ENCODE measurements at regions not wholly inside any gene's neighbourhood (a gene's known extent, or its start where the extent isn't known, plus 50 kb on each side); places are given as distances from the start of the nearest gene placed in this dataset.

GRCh38 chr16:77556201-77556873 is 121.5 kb upstream of the ADAMTS18 start:
- TF ChIP-seq CTCF (IDR thresholded peaks at IDR 0.05; ENCODE audit: extremely low read depth, low read depth, low read length): no peak
- Histone ChIP-seq H3K9me3 (ENCODE audit: low read depth, low read length) (no peaks in the 10 kb centered on the region), H3K27me3 (ENCODE audit: insufficient read depth, low read length) (no peaks in the 10 kb centered on the region), H3K4me3 (ENCODE audit: insufficient read depth, low read length) (no peak overlapping the region), H3K79me2 (ENCODE audit: insufficient read depth, low read length) (no peaks in the 10 kb centered on the region), H3K36me3 (ENCODE audit: insufficient read depth, low read length) (no peaks in the 10 kb centered on the region), H3K27ac (ENCODE audit: low read depth, low read length) (no peak overlapping the region), H3K4me1 (ENCODE audit: insufficient read depth, low read length) (peaks cover 2% of the 10 kb centered on the region), H4K20me1 (ENCODE audit: insufficient read depth, low read length) (no peaks in the 10 kb centered on the region), H2AFZ (ENCODE audit: low read length) (no peak overlapping the region), H3K4me2 (ENCODE audit: insufficient read depth, low read length) (no peak overlapping the region)
- DNase-seq (ENCODE audit: insufficient read length, low spot score, missing footprints): peak; percentile 27

GRCh38 chr16:77557385-77557784 is 122.6 kb upstream of the ADAMTS18 start:
- no peaks in the 10 kb centered on the region for H3K9me3 ChIP-seq (ENCODE audit: low read depth, low read length)
- no peak overlapping the region for H3K4me2 ChIP-seq (ENCODE audit: insufficient read depth, low read length)
- no peaks in the 10 kb centered on the region for H3K36me3 ChIP-seq (ENCODE audit: insufficient read depth, low read length)
- no peaks in the 10 kb centered on the region for H3K4me1 ChIP-seq (ENCODE audit: insufficient read depth, low read length)
- no peaks in the 10 kb centered on the region for H3K27me3 ChIP-seq (ENCODE audit: insufficient read depth, low read length)
- DNase-seq (ENCODE audit: insufficient read length, low spot score, missing footprints): no peak
- TF ChIP-seq CTCF (IDR thresholded peaks at IDR 0.05; ENCODE audit: extremely low read depth, low read depth, low read length): no peak
- H3K27ac ChIP-seq (ENCODE audit: low read depth, low read length): no peak overlapping the region
- no peak overlapping the region for H2AFZ ChIP-seq (ENCODE audit: low read length)
- H4K20me1 ChIP-seq (ENCODE audit: insufficient read depth, low read length): no peaks in the 10 kb centered on the region
- no peaks in the 10 kb centered on the region for H3K79me2 ChIP-seq (ENCODE audit: insufficient read depth, low read length)
- no peak overlapping the region for H3K4me3 ChIP-seq (ENCODE audit: insufficient read depth, low read length)

- H3K27me3 ChIP-seq (ENCODE audit: insufficient read depth, low read length): no peaks in the 10 kb centered on the region
- H3K4me3 ChIP-seq (ENCODE audit: insufficient read depth, low read length): no peak overlapping the region
- no peaks in the 10 kb centered on the region for H3K4me1 ChIP-seq (ENCODE audit: insufficient read depth, low read length)
- no peaks in the 10 kb centered on the region for H3K9me3 ChIP-seq (ENCODE audit: low read depth, low read length)
- TF ChIP-seq CTCF (IDR thresholded peaks at IDR 0.05; ENCODE audit: extremely low read depth, low read depth, low read length): no peak
- H3K27ac ChIP-seq (ENCODE audit: low read depth, low read length): no peak overlapping the region
- H3K79me2 ChIP-seq (ENCODE audit: insufficient read depth, low read length): no peaks in the 10 kb centered on the region
- no peaks in the 10 kb centered on the region for H3K36me3 ChIP-seq (ENCODE audit: insufficient read depth, low read length)
- no peaks in the 10 kb centered on the region for H4K20me1 ChIP-seq (ENCODE audit: insufficient read depth, low read length)
- no peak overlapping the region for H3K4me2 ChIP-seq (ENCODE audit: insufficient read depth, low read length)
- DNase-seq (ENCODE audit: insufficient read length, low spot score, missing footprints): no peak
- H2AFZ ChIP-seq (ENCODE audit: low read length): no peak overlapping the region
Observed at GRCh38 chr16:77558786-77559185, 124.0 kb upstream of the ADAMTS18 start.

- H3K27ac ChIP-seq (ENCODE audit: low read depth, low read length): no peak overlapping the region
- H4K20me1 ChIP-seq (ENCODE audit: insufficient read depth, low read length): no peaks in the 10 kb centered on the region
- peaks cover 5% of the 10 kb centered on the region for H3K4me1 ChIP-seq (ENCODE audit: insufficient read depth, low read length)
- H3K4me3 ChIP-seq (ENCODE audit: insufficient read depth, low read length): no peak overlapping the region
- no peak for TF ChIP-seq CTCF (IDR thresholded peaks at IDR 0.05; ENCODE audit: extremely low read depth, low read depth, low read length)
- H3K9me3 ChIP-seq (ENCODE audit: low read depth, low read length): no peaks in the 10 kb centered on the region
- no peak overlapping the region for H3K4me2 ChIP-seq (ENCODE audit: insufficient read depth, low read length)
- no peak for DNase-seq (ENCODE audit: insufficient read length, low spot score, missing footprints)
- H3K79me2 ChIP-seq (ENCODE audit: insufficient read depth, low read length): no peaks in the 10 kb centered on the region
- H2AFZ ChIP-seq (ENCODE audit: low read length): no peak overlapping the region
- H3K36me3 ChIP-seq (ENCODE audit: insufficient read depth, low read length): no peaks in the 10 kb centered on the region
- H3K27me3 ChIP-seq (ENCODE audit: insufficient read depth, low read length): no peaks in the 10 kb centered on the region
Observed at GRCh38 chr16:77562497-77562896, 127.7 kb upstream of the ADAMTS18 start.
